ENCODE measurements at regions not wholly inside any gene's neighbourhood (a gene's known extent, or its start where the extent isn't known, plus 50 kb on each side); places are given as distances from the start of the nearest gene placed in this dataset.

GRCh38 chr1:82875170-82875569 is 1074.4 kb downstream of the ADGRL2 start:
- ChIA-PET POLR2A (no interaction called here), CTCF (no interaction called here)
- Mint-ChIP-seq H3K36me3 (no peaks in the 10 kb centered on the region), H3K4me1 (no peaks in the 10 kb centered on the region), H3K9me3 (peaks cover 0 to 4% (median 0%) of the 10 kb centered on the region in 3 donors), H3K27me3 (no peaks in the 10 kb centered on the region), H3K27ac (no peak overlapping the region), H3K4me3 (no peak overlapping the region)
- no CpG with 5 or more reads among the region's 1 CpG for WGBS (ENCODE audit: insufficient coverage)
- Histone ChIP-seq H3K4me3 (ENCODE audit: control insufficient read depth in 1 of 2, extremely low read depth in 1 of 2, low read length in 1 of 2) (no peak overlapping the region), H3K36me3 (ENCODE audit: control insufficient read depth in 2 of 2, extremely low read depth in 1 of 2, insufficient read depth in 1 of 2, low read length in 1 of 2) (no peaks in the 10 kb centered on the region), H3K27me3 (replicated peaks in 1 of 2; ENCODE audit: control insufficient read depth in 2 of 2, extremely low read depth in 1 of 2, insufficient read depth in 2 of 2, low read length in 1 of 2) (no peaks in the 10 kb centered on the region), H3K27ac (ENCODE audit: low read length) (no peak overlapping the region), H3K9me3 (no peaks in the 10 kb centered on the region), H3K4me1 (ENCODE audit: control insufficient read depth in 1 of 2, extremely low read depth in 1 of 2, insufficient read depth in 2 of 2, low read length in 2 of 2) (no peaks in the 10 kb centered on the region)
- ATAC-seq (replicated peaks in 1 of 4) (no peak), DNase-seq (no peak)

GRCh38 chr1:82874041-82874440 is 1073.3 kb downstream of the ADGRL2 start:
- POLR2A ChIA-PET: no interaction called here
- H3K36me3 Mint-ChIP-seq: no peaks in the 10 kb centered on the region
- no peak overlapping the region for H3K4me3 ChIP-seq (ENCODE audit: control insufficient read depth in 1 of 2, extremely low read depth in 1 of 2, low read length in 1 of 2)
- DNase-seq: no peak
- H3K36me3 ChIP-seq (ENCODE audit: control insufficient read depth in 2 of 2, extremely low read depth in 1 of 2, insufficient read depth in 1 of 2, low read length in 1 of 2): no peaks in the 10 kb centered on the region
- H3K27ac Mint-ChIP-seq: no peak overlapping the region
- CTCF ChIA-PET: no interaction called here
- no peaks in the 10 kb centered on the region for H3K27me3 ChIP-seq (replicated peaks in 1 of 2; ENCODE audit: control insufficient read depth in 2 of 2, extremely low read depth in 1 of 2, insufficient read depth in 2 of 2, low read length in 1 of 2)
- peaks cover 0 to 4% (median 0%) of the 10 kb centered on the region in 3 donors for H3K9me3 Mint-ChIP-seq
- no peaks in the 10 kb centered on the region for H3K27me3 Mint-ChIP-seq
- H3K4me1 ChIP-seq (ENCODE audit: control insufficient read depth in 1 of 2, extremely low read depth in 1 of 2, insufficient read depth in 2 of 2, low read length in 2 of 2): no peaks in the 10 kb centered on the region
- H3K4me1 Mint-ChIP-seq: no peaks in the 10 kb centered on the region
- no peak overlapping the region for H3K4me3 Mint-ChIP-seq
- H3K27ac ChIP-seq (ENCODE audit: low read length): no peak overlapping the region
- no peaks in the 10 kb centered on the region for H3K9me3 ChIP-seq
- no peak for ATAC-seq (replicated peaks in 1 of 4)

- Histone ChIP-seq H3K4me3 (ENCODE audit: control insufficient read depth in 1 of 2, extremely low read depth in 1 of 2, low read length in 1 of 2) (no peak overlapping the region), H3K27ac (ENCODE audit: low read length) (no peak overlapping the region), H3K36me3 (ENCODE audit: control insufficient read depth in 2 of 2, extremely low read depth in 1 of 2, insufficient read depth in 1 of 2, low read length in 1 of 2) (no peaks in the 10 kb centered on the region), H3K4me1 (ENCODE audit: control insufficient read depth in 1 of 2, extremely low read depth in 1 of 2, insufficient read depth in 2 of 2, low read length in 2 of 2) (no peaks in the 10 kb centered on the region), H3K9me3 (no peaks in the 10 kb centered on the region), H3K27me3 (replicated peaks in 1 of 2; ENCODE audit: control insufficient read depth in 2 of 2, extremely low read depth in 1 of 2, insufficient read depth in 2 of 2, low read length in 1 of 2) (no peaks in the 10 kb centered on the region)
- H3K27me3 Mint-ChIP-seq: no peaks in the 10 kb centered on the region
- no peak for ATAC-seq (replicated peaks in 1 of 4)
- WGBS (ENCODE audit: insufficient coverage): no CpG with 5 or more reads among the region's 2 CpGs
- no peaks in the 10 kb centered on the region for H3K36me3 Mint-ChIP-seq
- H3K4me1 Mint-ChIP-seq: no peaks in the 10 kb centered on the region
- ChIA-PET CTCF (interaction anchor here in 1 of 2 donors (0.6 kb wide), 1 partner anchor 46 kb away, joined by 3 read pairs; no protein-coding TSS in a partner anchor), POLR2A (no interaction called here)
- peaks cover 0 to 4% (median 3%) of the 10 kb centered on the region in 3 donors for H3K9me3 Mint-ChIP-seq
- H3K27ac Mint-ChIP-seq: no peak overlapping the region
- DNase-seq: no peak
- no peak overlapping the region for H3K4me3 Mint-ChIP-seq
Measured at GRCh38 chr1:82870332-82870731, 1069.6 kb downstream of the ADGRL2 start.

GRCh38 chr1:82867781-82868180 is 1067.0 kb downstream of the ADGRL2 start:
- ChIA-PET CTCF (no interaction called here), POLR2A (no interaction called here)
- Mint-ChIP-seq H3K9me3 (peaks cover 0 to 3% (median 0%) of the 10 kb centered on the region in 3 donors), H3K4me1 (no peaks in the 10 kb centered on the region), H3K27me3 (no peaks in the 10 kb centered on the region), H3K4me3 (no peak overlapping the region), H3K36me3 (no peaks in the 10 kb centered on the region), H3K27ac (no peak overlapping the region)
- no peaks in the 10 kb centered on the region for H3K9me3 ChIP-seq
- DNase-seq (no peak), ATAC-seq (replicated peaks in 1 of 4) (no peak)
- 96% methylated on average over 4 of the region's 4 CpGs for WGBS (ENCODE audit: insufficient coverage)
- H3K36me3 ChIP-seq (ENCODE audit: control insufficient read depth in 2 of 2, extremely low read depth in 1 of 2, insufficient read depth in 1 of 2, low read length in 1 of 2): no peaks in the 10 kb centered on the region
- no peaks in the 10 kb centered on the region for H3K4me1 ChIP-seq (ENCODE audit: control insufficient read depth in 1 of 2, extremely low read depth in 1 of 2, insufficient read depth in 2 of 2, low read length in 2 of 2)
- no peak overlapping the region for H3K4me3 ChIP-seq (ENCODE audit: control insufficient read depth in 1 of 2, extremely low read depth in 1 of 2, low read length in 1 of 2)
- H3K27me3 ChIP-seq (replicated peaks in 1 of 2; ENCODE audit: control insufficient read depth in 2 of 2, extremely low read depth in 1 of 2, insufficient read depth in 2 of 2, low read length in 1 of 2): no peaks in the 10 kb centered on the region
- no peak overlapping the region for H3K27ac ChIP-seq (ENCODE audit: low read length)

DNA sequence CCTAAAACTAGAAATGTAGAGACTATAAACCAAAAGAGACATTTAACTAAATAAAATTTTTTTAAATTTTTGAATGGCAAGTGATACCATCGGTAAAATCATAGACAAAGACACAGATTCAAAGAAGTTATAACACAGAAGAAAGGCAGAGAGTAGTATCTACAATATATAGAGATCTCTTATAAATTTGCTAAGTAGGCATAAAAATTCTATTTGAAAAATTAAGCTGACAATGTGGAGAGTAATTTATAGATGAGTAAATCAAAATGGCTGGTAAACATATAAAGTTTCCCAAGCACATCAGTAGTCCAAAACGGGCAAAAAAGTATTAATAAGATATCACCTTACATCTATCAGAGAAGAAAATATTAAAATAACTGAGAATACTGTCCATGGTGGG is 1061.0 kb downstream of the ADGRL2 start:
- Mint-ChIP-seq H3K27me3 (no peaks in the 10 kb centered on the region), H3K9me3 (peaks cover 0 to 3% (median 0%) of the 10 kb centered on the region in 3 donors), H3K4me1 (peaks cover 0 to 3% (median 0%) of the 10 kb centered on the region in 3 donors), H3K27ac (no peak overlapping the region), H3K4me3 (no peak overlapping the region), H3K36me3 (no peaks in the 10 kb centered on the region)
- ChIA-PET POLR2A (no interaction called here), CTCF (interaction anchor here in 1 of 2 donors (0.6 kb wide), 1 partner anchor 1751 kb away, joined by 4 read pairs; no protein-coding TSS in a partner anchor)
- no peaks in the 10 kb centered on the region for H3K36me3 ChIP-seq (ENCODE audit: control insufficient read depth in 2 of 2, extremely low read depth in 1 of 2, insufficient read depth in 1 of 2, low read length in 1 of 2)
- WGBS (ENCODE audit: insufficient coverage): no CpG with 5 or more reads among the region's 2 CpGs
- H3K4me1 ChIP-seq (ENCODE audit: control insufficient read depth in 1 of 2, extremely low read depth in 1 of 2, insufficient read depth in 2 of 2, low read length in 2 of 2): peaks cover 0 to 5% of the 10 kb centered on the region in 2 experiments
- ATAC-seq (replicated peaks in 1 of 4) (no peak), DNase-seq (no peak)
- no peaks in the 10 kb centered on the region for H3K9me3 ChIP-seq
- no peak overlapping the region for H3K27ac ChIP-seq (ENCODE audit: low read length)
- no peak overlapping the region for H3K4me3 ChIP-seq (ENCODE audit: control insufficient read depth in 1 of 2, extremely low read depth in 1 of 2, low read length in 1 of 2)
- no peaks in the 10 kb centered on the region for H3K27me3 ChIP-seq (replicated peaks in 1 of 2; ENCODE audit: control insufficient read depth in 2 of 2, extremely low read depth in 1 of 2, insufficient read depth in 2 of 2, low read length in 1 of 2)

GRCh38 chr1:82858031-82858430 is 1057.3 kb downstream of the ADGRL2 start:
- ATAC-seq (replicated peaks in 1 of 4) (no peak), DNase-seq (no peak)
- no peaks in the 10 kb centered on the region for H3K27me3 Mint-ChIP-seq
- POLR2A ChIA-PET: no interaction called here
- H3K36me3 ChIP-seq (ENCODE audit: control insufficient read depth in 2 of 2, extremely low read depth in 1 of 2, insufficient read depth in 1 of 2, low read length in 1 of 2): no peaks in the 10 kb centered on the region
- H3K4me1 ChIP-seq (ENCODE audit: control insufficient read depth in 1 of 2, extremely low read depth in 1 of 2, insufficient read depth in 2 of 2, low read length in 2 of 2): peaks cover 0 to 5% of the 10 kb centered on the region in 2 experiments
- peaks cover 0 to 3% (median 0%) of the 10 kb centered on the region in 3 donors for H3K4me1 Mint-ChIP-seq
- no peaks in the 10 kb centered on the region for H3K9me3 Mint-ChIP-seq
- 74% methylated on average over 2 of the region's 4 CpGs for WGBS (ENCODE audit: insufficient coverage)
- H3K36me3 Mint-ChIP-seq: no peaks in the 10 kb centered on the region
- H3K27ac Mint-ChIP-seq: no peak overlapping the region
- H3K9me3 ChIP-seq: no peaks in the 10 kb centered on the region
- no peak overlapping the region for H3K4me3 ChIP-seq (ENCODE audit: control insufficient read depth in 1 of 2, extremely low read depth in 1 of 2, low read length in 1 of 2)
- H3K4me3 Mint-ChIP-seq: no peak overlapping the region
- CTCF ChIA-PET: no interaction called here
- no peak overlapping the region for H3K27ac ChIP-seq (ENCODE audit: low read length)
- H3K27me3 ChIP-seq (replicated peaks in 1 of 2; ENCODE audit: control insufficient read depth in 2 of 2, extremely low read depth in 1 of 2, insufficient read depth in 2 of 2, low read length in 1 of 2): no peaks in the 10 kb centered on the region

DNA sequence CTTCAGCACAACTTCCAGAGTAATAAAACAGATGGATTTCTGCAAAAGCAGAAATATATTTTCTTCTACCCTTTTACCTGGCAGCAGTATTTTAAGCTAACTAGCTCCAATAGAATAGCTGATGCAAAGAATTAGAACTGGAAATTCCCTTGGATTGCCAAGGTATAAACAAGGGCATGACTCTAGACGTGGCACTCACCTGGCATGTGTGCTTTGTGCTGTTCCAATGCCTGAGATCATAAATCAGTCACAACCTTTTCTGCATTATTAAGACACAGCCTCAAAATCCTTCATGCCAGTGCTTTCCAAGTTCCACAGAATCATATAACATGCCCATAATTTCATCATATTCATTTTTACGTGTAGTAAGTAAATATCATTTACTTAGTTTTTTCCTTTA is 1048.7 kb downstream of the ADGRL2 start:
- Histone ChIP-seq H3K4me3 (ENCODE audit: control insufficient read depth in 1 of 2, extremely low read depth in 1 of 2, low read length in 1 of 2) (no peak overlapping the region), H3K4me1 (ENCODE audit: control insufficient read depth in 1 of 2, extremely low read depth in 1 of 2, insufficient read depth in 2 of 2, low read length in 2 of 2) (peaks cover 0 to 2% of the 10 kb centered on the region in 2 experiments), H3K27ac (ENCODE audit: low read length) (no peak overlapping the region), H3K36me3 (ENCODE audit: control insufficient read depth in 2 of 2, extremely low read depth in 1 of 2, insufficient read depth in 1 of 2, low read length in 1 of 2) (no peaks in the 10 kb centered on the region), H3K9me3 (no peaks in the 10 kb centered on the region), H3K27me3 (replicated peaks in 1 of 2; ENCODE audit: control insufficient read depth in 2 of 2, extremely low read depth in 1 of 2, insufficient read depth in 2 of 2, low read length in 1 of 2) (no peaks in the 10 kb centered on the region)
- Mint-ChIP-seq H3K27me3 (no peaks in the 10 kb centered on the region), H3K9me3 (no peaks in the 10 kb centered on the region), H3K4me3 (no peak overlapping the region), H3K36me3 (no peaks in the 10 kb centered on the region), H3K4me1 (no peaks in the 10 kb centered on the region), H3K27ac (no peak overlapping the region)
- 57% methylated on average over 1 of the region's 2 CpGs for WGBS (ENCODE audit: insufficient coverage)
- ChIA-PET CTCF (no interaction called here), POLR2A (no interaction called here)
- no peak for ATAC-seq (replicated peaks in 1 of 4)
- no peak for DNase-seq

Measured in T-cell (primary cell).